Ascending aorta (tissue), 2 donors: ENCODE measurements at regions not wholly inside any gene's neighbourhood (a gene's known extent, or its start where the extent isn't known, plus 50 kb on each side); places are given as distances from the start of the nearest gene placed in this dataset.

ENCODE experiments used
- DNase-seq, 2 donors: peaks; one replicate each; pipeline ENCODE4 v3.0.0-alpha.2; 2019; ENCODE audit warnings: low spot score in 2 of 2
- H3K27ac ChIP-seq, 2 donors: fragments of 200-600 bp; sonication (generic); one replicate each; pipeline ENCODE4 v1.5.1; 2016 to 2017; ENCODE audit warnings: mild to moderate bottlenecking in 1 of 2
- H3K27me3 ChIP-seq: fragments of 200-600 bp; sonication (generic); one replicate; pipeline ENCODE4 v1.5.1; 2017
- H3K36me3 ChIP-seq, 2 donors: fragments of 200-600 bp; sonication (generic); one replicate each; pipeline ENCODE4 v1.5.1; 2016
- H3K4me1 ChIP-seq, 2 donors: fragments of 200-600 bp; sonication (generic); one replicate each; pipeline ENCODE4 v1.5.1; 2016 to 2017; ENCODE audit warnings: mild to moderate bottlenecking in 1 of 2
- H3K4me3 ChIP-seq, 2 donors: fragments of 200-600 bp; sonication (generic); one replicate each; pipeline ENCODE4 v1.5.1; 2016 to 2017; ENCODE audit warnings: mild to moderate bottlenecking in 1 of 2
- H3K9me3 ChIP-seq, 2 donors: fragments of 200-600 bp; sonication (generic); one replicate each; pipeline ENCODE4 v1.5.1; 2016
- intact Hi-C: fragments of 100-400 bp; cut with DNase I; formaldehyde crosslinking; loops from one replicate; pipeline ENCODE4 v1.15.1; 2023
- TF ChIP-seq, protein P1 (sequence below), 3 experiments: fragments of 200-600 bp in 2 of 3; fragments of 450-650 bp in 1 of 3; sonication (generic) in 2 of 3; IDR thresholded peaks; one replicate each; pipeline ENCODE4 v1.5.1; 2016 to 2019; ENCODE audit warnings: antibody characterized with exemption in 3 of 3, mild to moderate bottlenecking in 1 of 3, moderate library complexity in 1 of 3

DNA sequence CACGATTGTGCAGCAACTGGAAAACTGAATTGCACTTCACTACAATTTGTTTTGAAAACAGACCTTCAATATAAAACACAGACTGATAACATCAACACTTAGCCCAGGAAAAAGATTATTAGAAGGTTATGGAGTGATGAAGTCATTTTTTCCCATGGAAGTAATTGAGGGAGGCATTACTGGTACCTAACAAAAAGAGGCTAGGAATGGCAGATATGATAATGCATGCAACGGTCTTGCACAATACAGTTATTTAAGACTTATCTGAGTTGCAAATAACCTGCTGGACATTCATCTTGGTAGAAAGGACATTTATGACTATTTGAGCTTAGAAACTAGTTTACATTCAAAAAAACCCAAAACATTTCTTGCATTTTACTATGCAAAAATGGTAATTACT is 1031.9 kb downstream of the FAT4 start:
- Histone ChIP-seq H3K27ac (no peak overlapping the region), H3K4me1 (peaks cover 0 to 2% of the 10 kb centered on the region in 2 donors), H3K9me3 (no peaks in the 10 kb centered on the region), H3K27me3 (no peaks in the 10 kb centered on the region), H3K36me3 (no peaks in the 10 kb centered on the region), H3K4me3 (no peak overlapping the region)
- no peak for DNase-seq
- TF ChIP-seq, protein P1, sequence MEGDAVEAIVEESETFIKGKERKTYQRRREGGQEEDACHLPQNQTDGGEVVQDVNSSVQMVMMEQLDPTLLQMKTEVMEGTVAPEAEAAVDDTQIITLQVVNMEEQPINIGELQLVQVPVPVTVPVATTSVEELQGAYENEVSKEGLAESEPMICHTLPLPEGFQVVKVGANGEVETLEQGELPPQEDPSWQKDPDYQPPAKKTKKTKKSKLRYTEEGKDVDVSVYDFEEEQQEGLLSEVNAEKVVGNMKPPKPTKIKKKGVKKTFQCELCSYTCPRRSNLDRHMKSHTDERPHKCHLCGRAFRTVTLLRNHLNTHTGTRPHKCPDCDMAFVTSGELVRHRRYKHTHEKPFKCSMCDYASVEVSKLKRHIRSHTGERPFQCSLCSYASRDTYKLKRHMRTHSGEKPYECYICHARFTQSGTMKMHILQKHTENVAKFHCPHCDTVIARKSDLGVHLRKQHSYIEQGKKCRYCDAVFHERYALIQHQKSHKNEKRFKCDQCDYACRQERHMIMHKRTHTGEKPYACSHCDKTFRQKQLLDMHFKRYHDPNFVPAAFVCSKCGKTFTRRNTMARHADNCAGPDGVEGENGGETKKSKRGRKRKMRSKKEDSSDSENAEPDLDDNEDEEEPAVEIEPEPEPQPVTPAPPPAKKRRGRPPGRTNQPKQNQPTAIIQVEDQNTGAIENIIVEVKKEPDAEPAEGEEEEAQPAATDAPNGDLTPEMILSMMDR (IDR thresholded peaks at IDR 0.05): no peak
- intact Hi-C loops: no loop called here

GRCh38 chr4:126354784-126355183 is 1040.0 kb downstream of the FAT4 start:
- H3K9me3 ChIP-seq: no peaks in the 10 kb centered on the region
- no peak for DNase-seq
- peaks cover 0 to 5% of the 10 kb centered on the region in 2 donors for H3K4me1 ChIP-seq
- TF ChIP-seq, protein P1 (IDR thresholded peaks at IDR 0.05): no peak
- no peak overlapping the region for H3K4me3 ChIP-seq
- H3K36me3 ChIP-seq: no peaks in the 10 kb centered on the region
- intact Hi-C loops: no loop called here
- no peak overlapping the region for H3K27ac ChIP-seq
- no peaks in the 10 kb centered on the region for H3K27me3 ChIP-seq

GRCh38 chr4:126358041-126358440 is 1043.3 kb downstream of the FAT4 start:
- DNase-seq: no peak
- intact Hi-C loops: no loop called here
- H3K27me3 ChIP-seq: no peaks in the 10 kb centered on the region
- TF ChIP-seq, protein P1 (IDR thresholded peaks at IDR 0.05): no peak
- H3K4me3 ChIP-seq: no peak overlapping the region
- H3K27ac ChIP-seq: no peak overlapping the region
- peaks cover 0 to 3% of the 10 kb centered on the region in 2 donors for H3K4me1 ChIP-seq
- H3K36me3 ChIP-seq: no peaks in the 10 kb centered on the region
- H3K9me3 ChIP-seq: no peaks in the 10 kb centered on the region

DNA sequence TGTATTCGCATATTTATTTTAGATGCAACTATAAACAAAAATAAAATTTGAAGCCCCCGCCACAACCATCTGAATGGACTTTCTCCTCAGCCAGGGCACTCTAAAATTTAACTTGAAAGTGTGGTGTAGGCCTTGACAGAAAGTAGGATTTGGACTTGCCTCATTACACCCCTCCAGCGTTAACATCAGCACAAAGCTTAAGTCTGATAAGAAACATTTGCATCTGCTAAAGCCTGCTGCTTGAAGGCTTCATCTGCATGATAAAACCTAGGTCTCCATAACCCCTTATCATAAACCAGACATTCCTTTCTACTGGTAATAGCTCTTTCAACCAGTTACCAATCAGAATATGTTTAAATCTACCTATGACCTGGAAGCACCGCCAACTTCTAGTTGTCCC is 1046.5 kb downstream of the FAT4 start:
- H3K27ac ChIP-seq: no peak overlapping the region
- intact Hi-C loops: no loop called here
- no peaks in the 10 kb centered on the region for H3K9me3 ChIP-seq
- H3K36me3 ChIP-seq: no peaks in the 10 kb centered on the region
- no peaks in the 10 kb centered on the region for H3K4me1 ChIP-seq
- H3K27me3 ChIP-seq: no peaks in the 10 kb centered on the region
- DNase-seq: no peak
- TF ChIP-seq, protein P1 (IDR thresholded peaks at IDR 0.05): no peak
- no peak overlapping the region for H3K4me3 ChIP-seq

DNA sequence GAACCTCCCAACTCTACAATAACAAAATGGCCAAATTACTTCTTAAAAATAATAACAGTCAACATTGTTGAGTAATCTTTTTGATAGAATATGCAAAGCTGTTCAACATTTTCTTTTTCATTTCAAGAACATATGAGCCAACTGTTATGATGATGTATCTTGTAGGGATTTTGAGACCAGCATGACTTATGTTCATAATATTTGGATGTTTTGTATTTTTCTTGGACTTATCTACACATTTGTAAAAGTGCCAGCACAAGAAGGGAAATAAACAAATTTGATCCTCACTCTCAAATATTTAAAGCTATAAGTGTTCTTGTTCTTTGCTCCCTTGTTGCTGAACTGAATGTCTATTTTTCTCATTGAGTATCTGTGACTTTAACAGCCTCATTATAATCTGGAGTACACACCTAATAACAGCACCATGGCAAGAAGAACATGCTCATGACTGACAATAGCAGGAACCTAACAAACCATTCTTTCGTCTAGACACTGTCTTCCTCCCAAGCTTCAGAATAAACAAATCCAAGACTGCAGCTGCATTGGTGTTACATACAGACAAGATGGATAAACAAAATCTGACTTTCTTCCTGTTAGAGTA is 1049.7 kb downstream of the FAT4 start:
- Histone ChIP-seq H3K27me3 (no peaks in the 10 kb centered on the region), H3K27ac (no peak overlapping the region), H3K4me1 (no peaks in the 10 kb centered on the region), H3K4me3 (no peak overlapping the region), H3K9me3 (no peaks in the 10 kb centered on the region), H3K36me3 (no peaks in the 10 kb centered on the region)
- intact Hi-C loops: no loop called here
- no peak for DNase-seq
- TF ChIP-seq, protein P1 (IDR thresholded peaks at IDR 0.05): no peak

DNA sequence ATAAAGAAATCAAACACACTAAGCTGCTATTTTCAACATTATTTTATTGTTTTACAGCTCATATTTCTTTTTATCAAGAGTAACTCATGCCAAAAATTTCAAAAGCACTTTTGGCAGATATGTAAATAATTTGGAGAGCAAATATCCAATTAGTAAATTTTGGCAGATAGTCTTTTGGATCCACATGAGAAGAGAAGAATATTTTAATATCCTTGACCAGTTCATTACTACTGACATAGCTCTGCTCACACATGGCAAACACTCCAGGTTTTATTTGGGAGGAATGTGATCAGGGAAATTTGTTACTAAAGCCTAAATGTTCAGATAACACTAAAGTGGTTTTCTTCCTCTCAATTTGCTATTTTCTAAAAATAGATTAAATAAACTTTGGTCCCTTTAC is 1054.3 kb downstream of the FAT4 start:
- no peaks in the 10 kb centered on the region for H3K9me3 ChIP-seq

More for the DNA sequence above, 1054.3 kb downstream of the FAT4 start:
- Histone ChIP-seq H3K27ac (no peak overlapping the region), H3K4me3 (no peak overlapping the region), H3K4me1 (no peaks in the 10 kb centered on the region), H3K27me3 (no peaks in the 10 kb centered on the region), H3K36me3 (no peaks in the 10 kb centered on the region)
- TF ChIP-seq, protein P1 (IDR thresholded peaks at IDR 0.05): no peak
- intact Hi-C loops: no loop called here
- no peak for DNase-seq
